Islet of Langerhans (tissue), 1 donor: ENCODE measurements at regions not wholly inside any gene's neighbourhood (a gene's known extent, or its start where the extent isn't known, plus 50 kb on each side); places are given as distances from the start of the nearest gene placed in this dataset.

Source experiments
- FAIRE-seq: peaks from one replicate; lab custom pipeline; 2011; peaks lifted over from hg19 to GRCh38; lab: Jason Lieb, UNC

GRCh38 chr5:74422671-74423070, 217.9 kb downstream of the ENC1 start:
- FAIRE-seq: no peak

GRCh38 chr5:74422030-74422429, 218.5 kb downstream of the ENC1 start:
- no peak for FAIRE-seq

GRCh38 chr5:74421377-74421776, 219.2 kb downstream of the ENC1 start:
- no peak for FAIRE-seq

GRCh38 chr5:74420947-74421346, 219.6 kb downstream of the ENC1 start:
- no peak for FAIRE-seq

GRCh38 chr5:74420220-74420619, 220.3 kb downstream of the ENC1 start:
- no peak for FAIRE-seq

- no peak for FAIRE-seq
Observed at GRCh38 chr5:74419468-74419867, 221.1 kb downstream of the ENC1 start.

GRCh38 chr5:74418709-74419108, 221.8 kb downstream of the ENC1 start:
- no peak for FAIRE-seq

- FAIRE-seq: no peak
Observed at GRCh38 chr5:74418261-74418660, 222.3 kb downstream of the ENC1 start.

GRCh38 chr5:74415695-74416102, 224.8 kb downstream of the ENC1 start:
- no peak for FAIRE-seq

GRCh38 chr5:74414228-74414627, 226.3 kb downstream of the ENC1 start:
- FAIRE-seq: no peak

GRCh38 chr5:74413403-74414048, 227.0 kb downstream of the ENC1 start:
- no peak for FAIRE-seq

- FAIRE-seq: no peak
Observed at GRCh38 chr5:74412066-74412465, 228.5 kb downstream of the ENC1 start.

- no peak for FAIRE-seq
Observed at GRCh38 chr5:74409712-74410111, 230.8 kb downstream of the ENC1 start.

- no peak for FAIRE-seq
Observed at GRCh38 chr5:74409166-74409706, 231.3 kb downstream of the ENC1 start.

GRCh38 chr5:74408150-74409043, 232.1 kb downstream of the ENC1 start:
- peak; percentile 5 for FAIRE-seq

GRCh38 chr5:74407701-74408100, 232.8 kb downstream of the ENC1 start:
- no peak for FAIRE-seq

- FAIRE-seq: no peak
Observed at GRCh38 chr5:74406844-74407243, 233.7 kb downstream of the ENC1 start.

- FAIRE-seq: no peak
Observed at GRCh38 chr5:74405593-74405992, 234.9 kb downstream of the ENC1 start.

GRCh38 chr5:74404574-74405508, 235.7 kb downstream of the ENC1 start:
- FAIRE-seq: no peak

GRCh38 chr5:74403771-74404170, 236.8 kb downstream of the ENC1 start:
- FAIRE-seq: no peak

- FAIRE-seq: no peak
Observed at GRCh38 chr5:74402553-74402952, 238.0 kb downstream of the ENC1 start.

GRCh38 chr5:74401946-74402320, 238.6 kb downstream of the ENC1 start:
- no peak for FAIRE-seq
